NCI-H2196 (cell line): ENCODE measurements at regions not wholly inside any gene's neighbourhood (a gene's known extent, or its start where the extent isn't known, plus 50 kb on each side); places are given as distances from the start of the nearest gene placed in this dataset.
"Not testable (repeated sequence)": the region's sequence is repeated elsewhere in the genome, so short reads cannot be mapped to it uniquely, and the experiment has no call there.

Experiments used
- DNase-seq: peaks from one replicate; lab custom pipeline; 2025; ENCODE audit not compliant: unreplicated experiment; lab: John Stamatoyannopoulos, UW

DNA sequence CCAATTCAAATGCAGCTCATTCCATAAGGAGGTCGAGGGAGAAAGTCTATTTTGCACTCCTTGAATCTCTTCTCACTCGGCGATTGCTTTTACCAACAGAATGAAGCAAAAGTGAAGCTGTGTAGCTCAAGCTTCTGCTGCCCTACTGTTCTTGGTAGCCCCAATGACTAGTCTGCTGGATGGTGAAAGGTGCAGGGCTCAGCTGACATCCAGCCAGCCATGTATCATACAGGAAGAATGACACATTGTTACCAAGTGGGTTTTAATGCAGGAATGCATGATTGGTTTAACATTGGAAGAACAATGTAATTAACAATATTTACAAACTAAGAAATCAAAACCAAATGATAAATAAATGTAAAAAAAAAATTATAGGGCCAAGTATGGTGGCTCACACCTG lies 286.2 kb upstream of the HSFY2 start:
- no peak for DNase-seq

DNA sequence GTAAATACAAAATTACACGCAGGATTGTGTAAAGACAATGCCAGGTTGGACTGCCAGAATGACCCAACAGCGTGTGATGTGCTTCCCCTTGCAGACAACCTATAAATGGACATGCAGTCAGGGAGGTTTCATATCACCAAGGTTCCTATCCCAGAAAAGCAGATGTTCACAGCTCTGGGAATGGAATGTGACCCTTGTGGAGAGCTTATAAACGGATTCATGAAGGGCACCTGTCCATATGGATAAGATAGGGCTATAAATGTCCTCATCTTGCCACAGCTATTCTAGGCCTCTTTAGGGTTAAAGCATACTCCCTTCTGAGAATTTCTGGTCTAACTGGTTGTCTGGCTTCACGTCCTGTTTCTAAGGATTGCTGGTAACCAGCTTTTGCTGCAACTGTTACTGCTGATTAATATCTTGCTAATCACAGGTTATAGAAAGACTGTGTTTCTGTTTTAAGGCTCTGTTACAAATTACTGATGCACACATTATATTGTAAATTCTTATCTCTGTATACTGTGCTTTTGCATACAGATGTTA lies 285.4 kb upstream of the HSFY2 start:
- DNase-seq, result no peak

DNA sequence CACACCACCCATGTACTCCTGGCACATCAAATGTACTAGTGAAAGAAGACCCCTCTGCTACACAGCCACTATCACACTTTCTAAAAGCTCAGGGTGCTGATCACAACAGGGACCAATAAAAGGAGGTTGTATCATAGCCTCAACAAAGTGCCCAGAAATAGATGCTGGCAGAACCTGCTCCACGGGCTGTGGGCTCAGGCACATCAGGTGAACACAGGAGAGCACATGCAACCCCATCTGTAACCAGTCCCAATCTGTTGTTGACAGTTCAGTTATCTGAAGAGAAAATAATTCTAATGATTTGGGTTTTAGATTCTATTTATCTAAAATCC lies 282.6 kb upstream of the HSFY2 start:
- no peak for DNase-seq

DNA sequence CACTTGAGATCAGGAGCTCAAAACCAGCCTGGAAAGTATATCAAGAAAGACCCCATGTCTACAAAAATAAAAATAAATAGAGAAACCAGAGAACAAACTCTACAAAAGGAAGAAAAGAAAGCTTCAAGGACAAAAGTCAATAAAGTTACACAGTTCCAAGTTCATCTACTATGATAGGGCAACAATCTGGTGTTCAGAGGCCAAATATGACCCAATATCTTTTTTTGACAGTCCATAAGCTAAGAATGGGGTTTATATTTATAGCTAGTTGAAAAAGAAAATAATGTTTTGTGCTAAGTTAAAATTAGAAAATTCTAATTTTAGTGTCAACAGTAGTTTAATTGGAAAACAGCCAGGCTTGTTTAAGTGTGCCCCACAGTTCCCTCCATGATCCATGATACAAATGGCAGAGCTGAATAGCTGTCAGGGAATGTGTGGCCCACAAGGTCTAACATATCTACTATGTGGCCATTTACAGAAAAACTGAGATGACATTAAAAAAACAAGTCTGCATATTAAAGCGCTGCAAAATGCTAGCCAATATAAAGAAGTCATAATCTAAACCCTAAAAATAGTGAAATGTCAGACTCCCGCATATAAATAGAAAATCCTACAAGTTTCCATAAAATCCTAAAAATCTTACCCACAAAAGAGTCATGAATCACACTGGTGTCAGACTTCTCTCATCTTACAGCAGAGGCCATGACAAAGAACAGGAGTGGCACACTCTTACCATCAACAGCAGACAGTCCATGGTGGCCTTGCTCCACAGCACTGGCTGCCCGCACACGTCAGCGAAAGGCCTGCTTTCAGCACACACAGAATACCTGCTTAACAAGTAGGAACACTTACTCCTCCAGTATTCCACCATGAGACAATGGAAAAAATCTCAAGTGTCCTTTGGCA lies 281.9 kb upstream of the HSFY2 start:
- no peak for DNase-seq

DNA sequence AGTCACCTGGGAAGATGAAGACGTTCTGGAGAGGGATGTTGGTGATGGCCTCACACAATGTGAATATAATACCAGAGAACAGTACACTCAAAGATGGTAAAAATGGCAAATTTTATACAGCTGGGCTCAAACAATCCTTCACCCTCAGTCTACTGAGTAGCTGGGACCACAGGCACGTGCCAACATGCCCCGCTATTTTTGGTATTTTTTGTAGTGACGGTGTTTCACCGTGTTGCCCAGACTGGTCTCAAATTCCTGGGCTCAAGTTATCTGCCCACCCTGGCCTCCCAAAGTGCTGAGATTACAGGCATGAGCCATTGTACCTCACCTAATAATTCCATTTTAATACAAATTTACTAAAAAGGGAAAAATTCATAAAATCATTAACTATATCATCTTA lies 280.3 kb upstream of the HSFY2 start:
- DNase-seq, result no peak

DNA sequence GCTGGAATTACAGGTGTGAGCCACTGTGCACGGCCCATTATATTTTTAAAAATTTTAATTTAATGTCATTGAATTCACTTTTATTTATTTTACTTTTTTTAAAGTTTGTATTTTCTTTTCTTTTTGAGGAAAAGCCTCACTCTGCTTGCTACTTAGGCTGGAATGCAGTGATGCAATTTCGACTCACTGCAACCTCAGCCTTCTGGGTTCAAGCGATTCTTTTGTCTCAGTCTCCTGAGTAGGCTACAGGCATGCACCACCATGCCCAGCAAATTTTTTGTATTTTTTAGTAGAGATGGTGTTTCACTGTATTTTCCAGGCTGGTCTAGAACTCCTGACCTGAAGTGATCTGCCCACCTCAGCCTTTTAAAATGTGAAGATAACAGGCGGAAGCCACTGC lies 277.5 kb upstream of the HSFY2 start:
- DNase-seq, result no peak

DNA sequence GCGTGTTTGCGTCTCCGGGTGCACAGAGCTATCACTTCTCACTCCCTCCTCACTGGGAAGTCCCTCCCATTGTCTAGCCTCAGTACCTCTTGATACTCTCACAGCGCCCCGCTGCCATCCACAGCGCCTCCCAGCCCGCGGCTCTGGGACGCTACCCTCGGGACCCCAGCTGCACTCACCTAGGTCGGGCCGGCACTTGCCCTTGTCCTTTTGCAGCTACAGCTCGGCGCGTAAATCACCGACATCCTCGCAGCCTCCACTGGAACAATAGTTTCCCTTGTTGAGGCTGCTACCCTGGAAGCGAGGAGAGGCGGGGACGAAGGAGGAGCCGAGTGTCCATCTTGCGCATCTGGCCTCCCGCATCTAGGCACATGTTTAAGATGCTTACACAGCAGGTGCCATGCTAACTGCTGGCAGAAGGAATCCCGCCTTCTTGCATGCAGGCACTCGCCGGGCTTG lies 269.5 kb upstream of the HSFY2 start:
- DNase-seq, result no peak

DNA sequence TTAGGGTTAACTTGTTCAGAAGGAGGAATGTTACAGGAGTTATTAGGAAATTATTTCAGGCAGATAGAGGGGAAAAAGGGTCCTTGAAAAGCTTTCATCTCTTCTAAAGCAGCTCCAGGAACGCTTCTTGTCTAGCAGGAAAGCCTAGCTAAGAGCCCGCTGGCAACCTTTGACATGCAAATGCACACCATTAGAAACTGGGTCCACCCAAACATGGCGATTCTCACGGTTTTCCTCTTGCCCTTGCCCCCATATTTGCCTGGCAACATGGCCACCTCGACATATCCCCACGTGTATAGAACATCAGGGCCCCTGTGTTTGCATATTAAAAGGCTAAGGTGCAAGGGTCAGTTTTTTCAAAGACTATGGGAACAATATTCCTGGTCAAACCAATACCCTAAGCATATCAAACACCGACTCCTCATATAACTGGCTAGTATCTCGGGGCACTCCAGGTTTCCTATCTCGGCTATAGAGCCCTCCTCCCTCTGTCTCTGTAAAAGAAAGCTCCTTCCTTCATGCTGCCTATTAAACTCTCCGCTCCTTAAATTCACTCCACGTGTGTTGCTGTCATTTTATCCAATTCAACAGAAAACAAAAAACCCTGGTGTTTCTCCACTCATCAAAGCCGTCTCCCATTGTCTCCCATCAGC lies 268.9 kb upstream of the HSFY2 start:
- no peak for DNase-seq

DNA sequence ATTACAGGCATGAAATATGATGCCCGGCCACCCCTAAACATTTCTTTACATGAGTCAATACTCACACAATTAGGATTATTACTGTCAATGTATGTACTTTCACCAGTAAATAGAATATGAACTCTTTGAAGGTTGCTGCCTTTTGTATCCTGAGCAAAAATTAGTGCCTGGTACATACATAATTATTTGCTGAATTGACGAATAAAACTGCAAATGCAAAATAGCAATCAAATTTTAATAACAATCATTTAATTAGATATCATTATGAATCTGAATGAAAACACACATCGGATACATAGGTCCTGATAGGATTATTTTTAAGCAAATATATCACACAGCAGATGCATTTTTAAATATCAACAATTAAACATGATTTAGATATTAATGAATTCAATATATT lies 253.1 kb upstream of the HSFY2 start:
- no peak for DNase-seq

DNA sequence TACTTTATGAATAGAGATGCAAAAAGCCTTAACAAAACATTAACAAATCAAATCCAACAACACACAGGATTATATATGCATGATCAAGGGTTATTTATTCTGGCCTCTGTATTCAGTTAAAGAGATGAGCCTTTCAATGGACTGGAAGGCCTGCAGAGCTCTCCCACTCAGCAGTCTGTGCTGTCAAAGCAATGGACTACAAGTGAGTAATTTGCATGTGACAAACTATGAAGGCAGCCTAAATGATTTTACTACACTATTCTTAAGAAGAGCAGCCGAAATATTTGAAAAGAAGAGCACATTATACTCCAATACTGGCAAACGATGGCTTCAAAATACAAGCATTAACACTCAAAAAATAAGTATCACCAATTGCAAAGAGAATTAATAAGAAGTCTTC lies 250.4 kb upstream of the HSFY2 start:
- no peak for DNase-seq

DNA sequence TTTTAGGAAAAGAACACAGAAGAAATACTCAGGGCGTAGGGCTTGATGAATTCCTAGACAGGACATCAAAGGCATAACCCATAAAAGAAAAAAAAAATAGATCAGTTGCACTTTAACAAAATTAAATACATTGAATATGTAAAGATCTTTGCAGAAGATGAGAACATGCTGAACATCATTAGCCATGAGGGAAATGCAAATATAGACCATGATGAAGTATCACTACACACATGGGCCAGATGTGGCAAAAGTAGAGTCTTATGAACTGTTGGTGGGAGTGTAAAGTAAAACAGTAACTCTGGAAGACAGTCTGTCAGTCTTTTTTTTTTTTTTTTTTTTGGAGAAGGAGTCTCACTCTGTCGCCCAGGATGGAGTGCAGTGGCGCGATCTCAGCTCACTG lies 246.7 kb upstream of the HSFY2 start:
- no peak for DNase-seq

DNA sequence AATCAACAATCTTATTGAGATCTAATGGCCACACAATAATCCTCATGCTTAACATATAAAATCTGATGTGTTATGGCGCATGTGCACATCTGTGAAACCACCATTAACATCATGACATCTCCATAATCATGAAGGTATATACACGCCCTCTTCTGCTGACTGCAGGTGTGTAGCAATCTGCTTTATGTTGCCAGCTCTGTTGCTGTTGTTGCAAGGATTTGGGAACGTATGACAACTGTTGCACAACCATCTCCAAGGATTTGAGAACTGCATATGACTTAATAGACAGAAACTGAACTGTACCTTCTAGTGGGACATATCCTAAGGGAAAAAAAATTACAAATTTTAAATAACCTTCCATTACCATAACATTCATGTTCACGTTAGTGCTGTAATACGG lies 243.5 kb upstream of the HSFY2 start:
- DNase-seq, result no peak

DNA sequence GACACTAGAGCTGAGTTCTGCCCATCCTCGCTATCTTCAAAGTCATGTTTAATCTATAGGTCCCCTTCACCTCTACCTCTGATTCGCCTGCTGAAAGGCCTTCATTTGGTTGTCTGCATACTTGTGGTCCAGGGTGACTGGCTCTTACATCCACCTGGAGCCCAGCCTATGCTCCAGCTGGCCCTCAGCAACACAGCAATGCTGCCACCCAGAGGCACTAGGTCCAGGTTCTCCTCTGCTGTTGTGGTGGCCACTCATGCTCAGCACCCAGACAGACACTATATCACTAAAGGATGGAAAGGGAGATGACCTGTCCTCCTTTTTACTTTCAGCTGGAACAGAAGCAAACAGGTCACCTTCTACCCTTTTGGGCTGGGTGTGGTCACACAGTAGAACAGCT lies 242.3 kb upstream of the HSFY2 start:
- no peak for DNase-seq

DNA sequence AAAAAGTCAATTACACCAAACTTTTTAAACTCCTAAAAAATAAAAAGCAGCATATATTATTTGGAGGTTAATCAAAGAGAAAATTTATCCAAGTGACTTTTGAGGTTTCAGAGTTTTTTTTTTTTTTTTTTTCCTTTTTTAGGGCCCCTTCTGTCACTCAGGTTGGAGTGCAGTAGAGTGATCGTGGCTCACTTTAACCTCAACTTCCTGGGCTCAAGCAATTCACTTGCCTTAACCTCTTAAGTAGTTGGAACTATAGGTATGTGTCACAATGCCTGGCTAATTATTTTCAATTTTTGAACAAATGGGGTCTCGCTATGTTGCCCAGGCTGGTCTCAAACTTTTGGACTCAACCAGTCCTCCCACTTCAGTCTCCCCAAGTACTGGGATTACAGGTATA lies 241.7 kb upstream of the HSFY2 start:
- no peak for DNase-seq

DNA sequence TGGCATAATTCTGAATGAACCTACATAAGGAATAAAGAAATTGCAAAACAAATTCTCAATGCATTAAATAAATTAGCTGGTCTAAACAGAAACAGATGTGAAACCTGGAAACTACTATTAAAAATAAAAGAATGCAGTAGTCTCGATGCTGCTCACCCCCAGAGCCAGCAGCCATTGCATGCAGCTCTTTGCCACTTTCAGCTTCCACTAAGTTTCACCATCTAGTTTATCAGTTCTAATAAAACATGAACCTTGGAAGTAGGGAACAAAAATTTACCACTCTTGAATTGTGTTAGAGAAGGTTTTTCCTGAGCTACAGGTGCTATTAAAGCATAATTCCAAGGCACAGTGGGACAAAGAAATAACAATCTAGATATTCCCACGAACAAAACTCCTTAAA lies 239.4 kb upstream of the HSFY2 start:
- no peak for DNase-seq

DNA sequence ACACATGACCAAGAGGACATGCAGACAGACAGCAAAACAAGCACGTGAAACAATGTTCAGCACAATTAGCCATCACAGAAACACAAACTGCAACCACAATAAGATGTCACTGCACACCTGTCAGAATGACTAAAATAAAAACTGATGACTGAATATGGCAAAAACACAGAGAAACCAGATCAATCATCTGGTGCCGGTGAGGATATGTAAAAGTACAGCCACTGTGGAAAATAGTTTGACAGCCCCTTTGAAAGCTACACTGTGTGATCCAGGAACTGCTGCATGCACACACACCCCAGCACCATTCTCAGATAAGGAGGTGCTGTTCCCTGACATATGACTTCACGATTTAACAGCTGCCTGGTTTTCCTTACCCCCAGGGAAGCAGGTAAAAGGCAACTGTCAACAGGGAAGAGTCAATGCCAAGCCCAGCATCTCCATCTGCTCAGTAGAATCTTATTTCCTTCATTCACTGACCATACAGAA lies 238.1 kb upstream of the HSFY2 start:
- DNase-seq, result no peak

DNA sequence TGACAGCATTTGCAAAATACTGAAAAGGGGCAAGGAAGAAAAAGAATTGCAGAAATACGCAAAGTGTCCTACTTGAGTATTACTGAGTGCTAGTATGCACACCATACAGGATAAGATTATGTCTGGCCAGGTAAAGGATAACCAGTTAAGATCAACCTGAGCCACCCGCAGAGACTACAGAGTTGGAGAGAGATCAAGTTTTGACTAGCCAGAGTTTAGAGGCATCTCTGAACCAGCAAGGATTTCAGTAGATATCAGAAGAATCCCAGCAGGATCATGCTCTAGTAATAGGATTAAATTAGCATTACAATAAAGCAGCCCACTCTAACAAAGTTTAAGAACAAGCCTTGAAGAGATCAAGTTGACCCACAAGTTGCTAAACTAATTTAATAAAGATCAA lies 232.7 kb upstream of the HSFY2 start:
- no peak for DNase-seq

DNA sequence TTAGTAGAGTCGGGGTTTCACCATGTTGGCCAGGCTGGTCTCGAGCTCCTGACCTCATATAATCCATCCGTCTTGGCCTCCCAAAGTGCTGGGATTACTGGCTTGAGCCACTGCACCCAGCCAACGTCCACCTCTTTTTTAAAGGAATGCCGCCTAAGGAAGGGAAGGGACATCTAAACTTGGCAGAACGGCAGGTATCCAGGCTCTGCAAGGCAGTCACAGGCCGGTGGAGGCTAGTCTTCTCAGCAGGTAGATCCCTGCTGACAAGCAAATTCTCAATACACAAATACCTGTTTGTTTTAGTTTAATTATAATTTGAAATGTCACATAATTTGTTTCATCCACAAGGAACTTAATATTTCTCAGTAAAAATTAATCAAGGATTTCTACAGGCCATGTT lies 232.0 kb upstream of the HSFY2 start:
- no peak for DNase-seq

DNA sequence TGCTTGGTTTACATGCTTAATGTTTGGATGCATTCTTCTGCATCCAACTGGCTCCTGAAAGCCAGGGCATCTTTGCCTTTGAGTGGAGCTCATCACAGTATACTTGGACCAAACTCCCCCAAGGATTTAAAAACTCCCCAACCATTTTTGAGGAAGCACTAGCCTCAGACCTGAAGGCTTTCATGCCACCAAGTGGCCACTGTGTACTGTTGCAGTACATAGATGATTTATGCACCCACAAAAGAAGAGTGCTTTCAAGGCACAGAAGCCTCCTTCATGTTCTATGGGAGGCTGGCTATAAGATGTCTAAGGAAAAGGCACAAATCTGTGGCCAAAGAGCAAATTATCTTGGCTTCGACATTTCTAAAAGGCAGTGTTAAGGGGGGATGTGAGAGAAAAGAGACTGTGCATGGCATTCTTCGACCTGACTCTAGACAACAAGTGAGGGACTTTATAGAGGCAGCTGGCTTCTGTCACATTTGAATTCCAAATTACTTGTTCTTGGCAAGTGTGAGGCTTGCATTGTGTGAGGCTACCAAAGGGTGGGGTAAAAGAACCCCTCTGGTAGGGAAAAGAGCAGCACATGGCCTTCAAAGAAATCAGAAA lies 224.2 kb upstream of the HSFY2 start:
- DNase-seq, result no peak

DNA sequence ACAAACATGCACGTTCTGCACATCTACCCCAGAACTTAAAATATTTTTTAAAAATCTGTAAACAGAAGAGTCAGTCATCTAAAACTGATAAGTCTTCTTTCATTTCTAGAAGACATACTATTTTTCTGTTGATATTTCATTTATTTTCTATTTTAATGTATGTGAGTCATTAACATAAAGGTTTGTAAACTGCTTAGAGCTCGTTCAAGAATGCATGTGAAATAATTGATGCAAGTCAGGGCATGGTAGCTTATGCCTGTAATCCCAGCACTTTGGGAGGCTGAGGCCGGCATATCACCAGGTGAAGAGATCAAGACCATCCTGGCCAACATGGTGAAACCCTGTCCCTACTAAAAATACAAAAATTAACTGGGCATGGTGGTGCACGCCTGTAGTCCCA lies 219.9 kb upstream of the HSFY2 start:
- DNase-seq, result no peak

DNA sequence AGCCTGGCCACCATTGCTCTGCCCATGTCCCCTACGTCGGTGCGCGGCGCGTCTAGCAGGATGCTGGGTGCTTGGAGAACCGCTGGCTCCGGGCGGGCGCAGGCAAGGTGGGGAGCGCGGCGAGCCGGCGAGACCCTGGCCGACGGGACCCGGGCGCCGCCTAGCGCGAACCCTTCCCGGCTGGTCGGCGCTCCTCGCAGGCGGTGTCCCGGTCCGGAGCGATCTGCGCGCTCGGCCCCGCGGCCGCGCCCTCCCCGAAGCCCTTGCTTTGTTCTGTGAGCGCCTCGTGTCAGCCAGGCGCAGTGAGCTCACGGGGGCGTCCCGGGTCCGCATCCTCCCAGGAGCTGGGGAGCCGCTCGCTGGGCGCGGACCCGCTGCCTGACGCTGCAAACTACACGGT lies 219.1 kb upstream of the HSFY2 start:
- DNase-seq, result not testable (repeated sequence)

DNA sequence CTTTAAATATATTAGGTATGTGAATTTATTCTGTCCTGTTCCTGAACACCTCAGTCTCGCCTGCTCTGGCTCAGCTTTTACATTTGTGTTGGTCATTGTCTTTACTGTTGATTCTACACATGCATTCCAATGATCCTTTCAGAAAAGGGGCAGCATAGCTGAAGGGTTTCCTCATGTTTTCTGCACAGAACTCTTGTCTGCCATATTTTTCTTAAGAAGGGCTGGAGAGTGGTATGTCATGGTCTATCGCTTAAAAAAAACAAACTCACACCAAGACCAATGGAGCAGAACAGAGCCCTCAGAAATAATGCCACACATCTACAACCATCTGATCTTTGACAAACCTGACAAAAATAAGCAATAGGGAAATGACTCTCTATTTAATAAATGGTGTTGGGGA lies 215.8 kb upstream of the HSFY2 start:
- no peak for DNase-seq
